A673 (cell line): ENCODE measurements at regions not wholly inside any gene's neighbourhood (a gene's known extent, or its start where the extent isn't known, plus 50 kb on each side); places are given as distances from the start of the nearest gene placed in this dataset.

Experiments used
- CTCF ChIP-seq: fragments of 300-800, 200-600 bp; sonication (generic); conservative IDR thresholded peaks from 2 replicates; pipeline ENCODE4 v1.5.1; 2017; ENCODE audit warnings: low read depth, mild to moderate bottlenecking, antibody characterized with exemption, low read length, moderate library complexity, mixed read lengths
- EZH2 ChIP-seq: fragments of 200-600 bp; sonication (generic); IDR thresholded peaks from 2 replicates; pipeline ENCODE4 v1.6.1; 2017; ENCODE audit warnings: borderline replicate concordance, low read depth, mild to moderate bottlenecking, mixed read lengths, antibody characterized with exemption, low read length; ENCODE audit not compliant: poor library complexity, severe bottlenecking

- TF ChIP-seq CTCF: no peak
- no peak for TF ChIP-seq EZH2
Observed at GRCh38 chr5:117872798-117873368, 1115.5 kb downstream of the DTWD2 start.
